ENCODE measurements at regions not wholly inside any gene's neighbourhood (a gene's known extent, or its start where the extent isn't known, plus 50 kb on each side); places are given as distances from the start of the nearest gene placed in this dataset.
"Not testable (repeated sequence)": the region's sequence is repeated elsewhere in the genome, so short reads cannot be mapped to it uniquely, and the experiment has no call there.

GRCh38 chr3:99568663-99569335 lies 69.6 kb upstream of the COL8A1 start:
- no peak for DNase-seq (ENCODE audit: low read depth)
- TF ChIP-seq CTCF (conservative IDR thresholded peaks at IDR 0.05; ENCODE audit: low read length): no peak
- H3K4me3 ChIP-seq (ENCODE audit: low read length): no peak overlapping the region

- peak; percentile 64 for DNase-seq (ENCODE audit: low read depth)
- H3K4me3 ChIP-seq (ENCODE audit: low read length): no peak overlapping the region
- no peak for TF ChIP-seq CTCF (conservative IDR thresholded peaks at IDR 0.05; ENCODE audit: low read length)
Observed at GRCh38 chr3:99565331-99565730, 73.1 kb upstream of the COL8A1 start.

GRCh38 chr3:99562990-99563607 lies 75.3 kb upstream of the COL8A1 start:
- H3K4me3 ChIP-seq (ENCODE audit: low read length): no peak overlapping the region
- peak; percentile 89 for DNase-seq (ENCODE audit: low read depth)
- no peak for TF ChIP-seq CTCF (conservative IDR thresholded peaks at IDR 0.05; ENCODE audit: low read length)

GRCh38 chr3:99562138-99562537 lies 76.3 kb upstream of the COL8A1 start:
- TF ChIP-seq CTCF (conservative IDR thresholded peaks at IDR 0.05; ENCODE audit: low read length): no peak
- DNase-seq (ENCODE audit: low read depth): peak; percentile 46

GRCh38 chr3:99561056-99561455 lies 77.3 kb upstream of the COL8A1 start:
- no peak for TF ChIP-seq CTCF (conservative IDR thresholded peaks at IDR 0.05; ENCODE audit: low read length)
- H3K4me3 ChIP-seq (ENCODE audit: low read length): no peak overlapping the region
- DNase-seq (ENCODE audit: low read depth): no peak

More at GRCh38 chr3:99562138-99562537, 76.3 kb upstream of the COL8A1 start:
- no peak overlapping the region for H3K4me3 ChIP-seq (ENCODE audit: low read length)

- DNase-seq (ENCODE audit: low read depth): peak; percentile 71
- H3K4me3 ChIP-seq (ENCODE audit: low read length): no peak overlapping the region
- no peak for TF ChIP-seq CTCF (conservative IDR thresholded peaks at IDR 0.05; ENCODE audit: low read length)
Observed at GRCh38 chr3:99559196-99559595, 79.2 kb upstream of the COL8A1 start.

GRCh38 chr3:99555885-99556284 lies 82.5 kb upstream of the COL8A1 start:
- not testable (repeated sequence) for H3K4me3 ChIP-seq (ENCODE audit: low read length); DNase-seq (ENCODE audit: low read depth)

All from AG10803 (cell line).